HL-60 (cell line): ENCODE measurements at regions not wholly inside any gene's neighbourhood (a gene's known extent, or its start where the extent isn't known, plus 50 kb on each side); places are given as distances from the start of the nearest gene placed in this dataset.

Source experiments
- CTCF ChIP-seq: IDR thresholded peaks from one replicate; pipeline ENCODE4 v1.5.1; 2011; ENCODE audit warnings: low read length, control low read depth, inconsistent platforms; ENCODE audit not compliant: insufficient read depth
- GABPA ChIP-seq: IDR thresholded peaks from 2 replicates; pipeline ENCODE4 v1.6.1; 2012; ENCODE audit warnings: low read depth
- POLR2AphosphoS5 ChIP-seq: IDR thresholded peaks from 2 replicates; pipeline ENCODE4 v1.6.1; 2012; ENCODE audit warnings: low read depth
- REST ChIP-seq: IDR thresholded peaks from 2 replicates; pipeline ENCODE4 v1.6.1; 2012; ENCODE audit warnings: low read depth; ENCODE audit not compliant: insufficient replicate concordance

GRCh38 chr1:219330001-219330400, 156.3 kb downstream of the LYPLAL1 start:
- no peak for TF ChIP-seq CTCF
- no peak for TF ChIP-seq POLR2AphosphoS5
- TF ChIP-seq REST = no peak
- no peak for TF ChIP-seq GABPA
